Muscle layer of duodenum (tissue), 2 donors: ENCODE measurements at regions not wholly inside any gene's neighbourhood (a gene's known extent, or its start where the extent isn't known, plus 50 kb on each side); places are given as distances from the start of the nearest gene placed in this dataset.

Source experiments
- H3K27ac ChIP-seq: one replicate; pipeline ENCODE4 v1.7.0; 2013; ENCODE audit warnings: mild to moderate bottlenecking, low read length
- H3K27me3 ChIP-seq: one replicate; pipeline ENCODE4 v1.7.0; 2013; ENCODE audit warnings: low read depth, mild to moderate bottlenecking, control low read depth, low read length
- H3K36me3 ChIP-seq, 2 donors: one replicate each; pipeline ENCODE4 v1.7.0; 2013; ENCODE audit warnings: low read length in 2 of 2, control low read depth in 1 of 2, mild to moderate bottlenecking in 1 of 2; ENCODE audit not compliant: insufficient read depth in 2 of 2, control insufficient read depth in 1 of 2
- H3K4me1 ChIP-seq, 2 donors: one replicate each; pipeline ENCODE4 v1.7.0; 2013; ENCODE audit warnings: low read length in 2 of 2, mild to moderate bottlenecking in 2 of 2, control low read depth in 1 of 2, moderate library complexity in 1 of 2; ENCODE audit not compliant: insufficient read depth in 2 of 2, control insufficient read depth in 1 of 2
- H3K4me3 ChIP-seq, 2 donors: one replicate each; pipeline ENCODE4 v1.7.0; 2013; ENCODE audit warnings: low read length in 2 of 2, low read depth in 1 of 2, mild to moderate bottlenecking in 1 of 2
- H3K9me3 ChIP-seq, 2 donors: one replicate each; pipeline ENCODE4 v1.7.0; 2013; ENCODE audit warnings: low read length in 2 of 2, control low read depth in 1 of 2, mild to moderate bottlenecking in 1 of 2; ENCODE audit not compliant: control insufficient read depth in 1 of 2
- donor health status: healthy.

DNA sequence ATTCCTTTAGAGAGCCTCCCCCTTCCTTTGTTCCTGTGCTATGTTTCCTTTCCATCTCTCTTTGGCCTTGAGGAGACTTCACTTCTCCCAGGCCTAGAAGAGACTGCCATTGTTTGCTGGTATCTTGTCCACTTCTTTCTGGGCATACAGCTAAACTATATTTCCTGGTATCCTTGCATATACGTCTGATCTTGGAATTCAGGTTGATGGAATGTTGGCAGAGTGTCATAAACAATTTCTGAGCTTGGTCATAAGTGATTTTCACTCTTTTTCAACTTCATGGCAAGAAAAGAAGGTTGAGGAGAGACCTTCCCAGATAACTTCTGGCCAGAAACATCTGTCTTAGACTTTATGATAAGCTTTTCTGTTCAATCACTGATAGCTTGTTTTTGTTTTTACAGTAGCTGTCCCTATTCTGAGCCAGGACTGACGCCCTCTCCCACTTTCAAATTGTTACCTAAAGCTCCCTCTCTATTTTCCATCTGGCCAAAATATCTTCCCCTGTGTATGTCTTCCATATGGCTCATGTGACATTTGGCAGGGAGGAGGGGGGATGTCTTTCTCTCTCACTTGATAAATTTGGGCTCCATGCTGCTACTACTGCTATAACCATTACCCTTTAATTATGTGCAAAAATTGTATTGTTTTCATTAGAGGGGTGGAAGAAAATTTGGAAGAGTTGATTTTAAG, 457.0 kb downstream of the ADAMTS20 start:
- Histone ChIP-seq H3K9me3 (no peaks in the 10 kb centered on the region), H3K4me1 (no peaks in the 10 kb centered on the region), H3K27me3 (no peaks in the 10 kb centered on the region), H3K4me3 (no peak overlapping the region), H3K27ac (no peak overlapping the region), H3K36me3 (no peaks in the 10 kb centered on the region)

GRCh38 chr12:43090981-43091380, 461.0 kb downstream of the ADAMTS20 start:
- no peak overlapping the region for H3K27ac ChIP-seq
- no peak overlapping the region for H3K4me3 ChIP-seq
- H3K9me3 ChIP-seq, result no peaks in the 10 kb centered on the region
- H3K4me1 ChIP-seq, result no peaks in the 10 kb centered on the region
- H3K36me3 ChIP-seq, result no peaks in the 10 kb centered on the region
- H3K27me3 ChIP-seq, result no peaks in the 10 kb centered on the region

- peaks cover 0 to 5% of the 10 kb centered on the region in 2 donors for H3K9me3 ChIP-seq
- H3K36me3 ChIP-seq, result no peaks in the 10 kb centered on the region
- no peak overlapping the region for H3K27ac ChIP-seq
- no peak overlapping the region for H3K4me3 ChIP-seq
- H3K4me1 ChIP-seq, result no peaks in the 10 kb centered on the region
- no peaks in the 10 kb centered on the region for H3K27me3 ChIP-seq
Observed at GRCh38 chr12:43087195-43088091, 464.6 kb downstream of the ADAMTS20 start.

DNA sequence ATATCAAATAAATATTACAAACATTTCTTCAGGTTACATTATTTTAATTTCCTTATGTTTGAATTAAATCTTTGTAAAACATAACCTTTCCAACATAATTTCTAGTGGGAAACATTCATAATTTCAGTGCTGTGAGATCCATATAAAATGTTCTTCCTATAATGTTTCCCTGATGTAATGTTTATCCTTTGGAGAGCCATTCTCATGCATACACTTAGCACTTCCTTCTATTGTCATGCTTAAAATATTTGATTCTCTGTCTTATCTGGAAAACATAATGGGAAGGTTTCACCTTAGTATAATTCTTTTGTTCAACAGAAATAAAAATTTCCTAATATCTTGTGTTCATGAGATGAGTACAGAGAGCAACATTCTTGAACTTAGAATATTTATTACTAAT, 472.5 kb downstream of the ADAMTS20 start:
- no peak overlapping the region for H3K27ac ChIP-seq
- H3K4me3 ChIP-seq, result no peak overlapping the region
- H3K27me3 ChIP-seq, result no peaks in the 10 kb centered on the region
- no peaks in the 10 kb centered on the region for H3K36me3 ChIP-seq
- H3K9me3 ChIP-seq, result no peaks in the 10 kb centered on the region
- H3K4me1 ChIP-seq, result no peaks in the 10 kb centered on the region

DNA sequence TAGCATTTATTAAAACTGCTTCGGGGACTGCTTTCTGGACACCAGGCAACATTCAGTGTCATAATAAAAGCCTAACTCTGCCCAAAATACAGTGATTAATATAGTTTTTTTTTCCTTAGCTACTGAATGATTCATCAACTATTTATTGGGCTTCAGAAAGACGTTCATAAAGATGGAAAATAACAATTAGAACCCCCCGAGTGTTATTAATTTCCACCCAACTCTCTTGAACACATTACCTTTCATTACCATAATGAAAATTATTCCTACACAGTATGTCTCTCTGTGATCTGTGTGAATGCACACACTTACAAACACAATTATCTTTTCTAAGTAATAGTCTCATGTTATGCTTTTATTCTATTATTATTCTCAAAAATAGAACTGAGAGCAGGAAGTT, 473.0 kb downstream of the ADAMTS20 start:
- H3K36me3 ChIP-seq, result no peaks in the 10 kb centered on the region
- H3K9me3 ChIP-seq, result no peaks in the 10 kb centered on the region
- H3K4me1 ChIP-seq, result no peaks in the 10 kb centered on the region
- H3K27ac ChIP-seq, result no peak overlapping the region
- no peak overlapping the region for H3K4me3 ChIP-seq
- no peaks in the 10 kb centered on the region for H3K27me3 ChIP-seq

- no peak overlapping the region for H3K4me3 ChIP-seq
- H3K4me1 ChIP-seq, result no peaks in the 10 kb centered on the region
- no peaks in the 10 kb centered on the region for H3K9me3 ChIP-seq
- H3K36me3 ChIP-seq, result no peaks in the 10 kb centered on the region
- H3K27ac ChIP-seq, result no peak overlapping the region
- no peaks in the 10 kb centered on the region for H3K27me3 ChIP-seq
Observed at GRCh38 chr12:43072431-43072830, 479.6 kb downstream of the ADAMTS20 start.

DNA sequence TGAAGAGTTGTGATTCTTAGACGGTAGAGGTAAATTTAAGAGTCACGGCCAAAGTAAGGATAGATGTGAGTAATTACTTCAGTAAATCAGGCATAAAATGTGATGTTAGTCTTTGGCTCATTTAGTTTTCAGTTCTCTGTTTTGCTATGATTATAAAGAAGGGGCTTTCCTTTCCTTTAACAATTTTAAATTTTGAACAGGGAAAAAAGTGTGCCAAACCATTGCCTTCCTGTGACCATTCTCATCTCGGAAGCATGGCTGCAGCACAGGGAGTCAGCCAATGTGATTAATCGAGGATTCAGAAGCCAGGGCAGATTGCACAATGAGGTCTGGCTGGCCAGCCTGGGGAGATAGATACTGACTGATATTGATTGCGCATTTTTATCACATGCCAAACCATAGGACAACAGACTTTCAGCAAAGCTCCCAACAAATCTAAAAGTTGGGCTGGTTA, 480.2 kb upstream of the PRICKLE1 start:
- Histone ChIP-seq H3K27ac (no peak overlapping the region), H3K4me3 (no peak overlapping the region), H3K27me3 (no peaks in the 10 kb centered on the region)

DNA sequence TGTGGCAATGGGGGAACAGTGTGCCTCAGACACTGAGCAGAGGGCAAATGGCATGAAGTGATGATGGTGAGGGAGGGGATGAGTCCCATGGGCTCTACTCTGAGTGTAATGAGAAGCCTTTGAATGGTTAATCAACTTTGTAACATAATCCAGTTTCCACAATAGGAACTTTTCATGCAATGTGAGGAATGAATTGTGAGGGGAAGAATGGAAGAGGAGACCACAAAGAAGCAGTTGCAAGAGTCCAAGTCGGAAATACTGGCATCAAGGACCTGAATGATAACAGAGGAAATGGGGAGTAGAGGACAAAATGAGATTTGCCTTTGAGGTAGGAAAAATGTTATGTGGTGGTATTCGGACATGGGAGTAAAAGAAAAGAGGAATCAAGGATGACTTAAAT, 476.9 kb upstream of the PRICKLE1 start:
- Histone ChIP-seq H3K36me3 (no peaks in the 10 kb centered on the region), H3K27me3 (no peaks in the 10 kb centered on the region), H3K4me3 (no peak overlapping the region)

More for the DNA sequence above, 480.2 kb upstream of the PRICKLE1 start:
- no peaks in the 10 kb centered on the region for H3K4me1 ChIP-seq
- no peaks in the 10 kb centered on the region for H3K9me3 ChIP-seq
- H3K36me3 ChIP-seq, result no peaks in the 10 kb centered on the region

GRCh38 chr12:43063650-43064049, 474.1 kb upstream of the PRICKLE1 start:
- Histone ChIP-seq H3K4me1 (no peaks in the 10 kb centered on the region), H3K36me3 (no peaks in the 10 kb centered on the region), H3K4me3 (no peak overlapping the region), H3K27ac (no peak overlapping the region), H3K9me3 (no peaks in the 10 kb centered on the region), H3K27me3 (no peaks in the 10 kb centered on the region)

More for the DNA sequence above, 476.9 kb upstream of the PRICKLE1 start:
- no peaks in the 10 kb centered on the region for H3K9me3 ChIP-seq
- no peak overlapping the region for H3K27ac ChIP-seq
- H3K4me1 ChIP-seq, result no peaks in the 10 kb centered on the region

DNA sequence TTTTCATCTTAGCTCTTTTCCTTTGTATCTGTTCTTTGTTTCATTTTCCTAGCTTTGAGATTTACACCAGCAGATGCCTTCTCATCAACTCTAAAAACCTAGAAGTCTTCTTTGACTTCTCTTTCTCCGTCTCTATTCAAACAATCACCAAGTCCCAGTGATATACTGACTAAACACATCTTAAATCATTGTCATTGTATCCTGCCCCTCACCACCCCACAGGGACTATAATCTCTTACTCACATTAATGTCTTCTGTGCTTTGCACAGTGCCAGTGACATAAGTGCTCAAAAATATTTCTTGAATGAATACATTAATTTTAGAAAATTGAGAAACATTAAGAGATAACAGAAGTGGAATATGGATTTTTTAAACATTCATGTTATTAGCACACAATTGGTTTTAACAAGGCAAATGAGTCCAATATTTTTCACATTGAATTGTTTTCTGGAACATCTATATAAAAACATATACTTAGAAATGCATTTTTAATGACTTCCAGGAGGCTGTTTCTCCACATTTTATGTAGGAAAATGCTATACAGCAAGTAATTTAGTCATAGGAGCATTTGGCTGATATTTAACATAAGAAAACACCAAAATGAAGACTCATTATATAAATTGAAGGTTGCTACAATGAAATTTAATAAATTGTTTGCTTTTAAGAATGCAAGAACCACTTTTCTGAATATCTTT, 472.8 kb upstream of the PRICKLE1 start:
- no peaks in the 10 kb centered on the region for H3K36me3 ChIP-seq
- H3K27me3 ChIP-seq, result no peaks in the 10 kb centered on the region
- no peak overlapping the region for H3K4me3 ChIP-seq
- H3K4me1 ChIP-seq, result no peaks in the 10 kb centered on the region
- no peak overlapping the region for H3K27ac ChIP-seq
- no peaks in the 10 kb centered on the region for H3K9me3 ChIP-seq

DNA sequence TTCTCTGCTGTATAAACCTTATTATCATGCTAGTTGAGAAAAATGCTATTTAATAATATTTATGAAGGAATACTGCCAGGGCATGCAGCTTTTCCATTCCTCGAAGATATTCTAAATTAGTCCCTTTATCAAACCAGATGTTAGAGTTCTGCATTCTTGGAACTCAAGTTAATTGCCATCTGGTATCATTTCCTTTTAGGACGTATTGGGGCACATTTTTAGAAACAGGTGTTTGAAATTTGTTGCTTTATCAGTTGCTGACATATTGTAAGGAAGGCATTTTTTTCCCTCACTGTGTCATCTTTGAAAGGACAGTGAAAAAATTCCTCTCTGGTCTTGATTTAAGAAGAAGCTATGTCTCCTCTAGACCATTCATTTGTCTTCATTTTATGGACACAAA, 471.2 kb upstream of the PRICKLE1 start:
- H3K27ac ChIP-seq, result no peak overlapping the region
- no peaks in the 10 kb centered on the region for H3K9me3 ChIP-seq
- no peaks in the 10 kb centered on the region for H3K27me3 ChIP-seq
- no peak overlapping the region for H3K4me3 ChIP-seq
- H3K4me1 ChIP-seq, result no peaks in the 10 kb centered on the region
- no peaks in the 10 kb centered on the region for H3K36me3 ChIP-seq
